ENCODE measurements at regions not wholly inside any gene's neighbourhood (a gene's known extent, or its start where the extent isn't known, plus 50 kb on each side); places are given as distances from the start of the nearest gene placed in this dataset.

- POLR2A ChIA-PET = no interaction called here
- DNase-seq (ENCODE audit: extremely low read depth in 1 of 4, low spot score in 3 of 4) = no peak
- intact Hi-C loops (cut with micrococcal nuclease) (no loop called here), in situ Hi-C loops (cut with MboI) (no loop called here)
- no peaks in the 10 kb centered on the region for H3K36me3 ChIP-seq (ENCODE audit: control insufficient read depth, insufficient read depth, low read length)
- no peak overlapping the region for H3K4me3 ChIP-seq
- no peaks in the 10 kb centered on the region for H3K4me1 ChIP-seq (replicated peaks in 1 of 2; ENCODE audit: control insufficient read depth in 2 of 2, insufficient read depth in 2 of 2, low read length in 2 of 2)
- BruUV-seq (replicated peaks) = no TSS peak
- H3K9ac ChIP-seq (ENCODE audit: insufficient read depth in 1 of 2, low read depth in 2 of 2, low read length in 2 of 2) = no peak overlapping the region
- no peaks in the 10 kb centered on the region for H4K20me1 ChIP-seq (replicated peaks; ENCODE audit: control insufficient read depth, insufficient read depth, low read length)
- H3K27ac ChIP-seq (ENCODE audit: extremely low read depth, low read depth, low read length) = no peak overlapping the region
- H3K9me1 ChIP-seq (ENCODE audit: control insufficient read depth, insufficient read depth, low read length) = no peaks in the 10 kb centered on the region
- ATAC-seq = no peak
- no peaks in the 10 kb centered on the region; the same call in 1 of the 2 replicates for H3K9me3 ChIP-seq (replicated peaks; ENCODE audit: control insufficient read depth, insufficient read depth, low read depth, low read length)
- no peak overlapping the region for H2AFZ ChIP-seq (ENCODE audit: low read depth, low read length)
- H3K79me2 ChIP-seq (ENCODE audit: control insufficient read depth, insufficient read depth, low read length) = no peaks in the 10 kb centered on the region
- peaks cover 0 to 26% of the 10 kb centered on the region in 2 experiments; a peak in 3 of 5 replicates for H3K27me3 ChIP-seq (ENCODE audit: control insufficient read depth in 2 of 2, insufficient read depth in 2 of 2, low read length in 2 of 2)
- no peak overlapping the region for H3K4me2 ChIP-seq (ENCODE audit: insufficient read depth, low read length)
- WGBS (ENCODE audit: insufficient coverage, low coverage, missing lambda C conversion rate) = 11% methylated on average over 4 of the region's 4 CpGs
- CTCF ChIA-PET (ENCODE audit: low intra/inter-chr PET ratio) = no interaction called here
- no peak for FAIRE-seq
- no peak for TF ChIP-seq HMBOX1 (IDR thresholded peaks at IDR 0.05)
- no peak for TF ChIP-seq ZNF507 (tag; conservative IDR thresholded peaks at IDR 0.05)
- TF ChIP-seq ZNF57 (CRISPR knock-in tag; IDR thresholded peaks at IDR 0.05) = no peak
- no peak for TF ChIP-seq PHB2 (IDR thresholded peaks at IDR 0.05; ENCODE audit: low read depth)
- no peak for TF ChIP-seq NCOA2 (IDR thresholded peaks at IDR 0.05; ENCODE audit: partially characterized antibody in 2 of 2)
Measured at GRCh38 chr11:69563306-69563705, 77.7 kb upstream of the CCND1 start.
